NT2/D1 (cell line): ENCODE measurements at regions not wholly inside any gene's neighbourhood (a gene's known extent, or its start where the extent isn't known, plus 50 kb on each side); places are given as distances from the start of the nearest gene placed in this dataset.

Experiments
- YY1 ChIP-seq: IDR thresholded peaks from 2 replicates; pipeline ENCODE4 v1.6.1; 2011; ENCODE audit not compliant: insufficient read length, insufficient read depth
- ZNF274 ChIP-seq: IDR thresholded peaks from 2 replicates; pipeline ENCODE4 v1.6.1; 2011; ENCODE audit warnings: mild to moderate bottlenecking, low read depth, low read length

DNA sequence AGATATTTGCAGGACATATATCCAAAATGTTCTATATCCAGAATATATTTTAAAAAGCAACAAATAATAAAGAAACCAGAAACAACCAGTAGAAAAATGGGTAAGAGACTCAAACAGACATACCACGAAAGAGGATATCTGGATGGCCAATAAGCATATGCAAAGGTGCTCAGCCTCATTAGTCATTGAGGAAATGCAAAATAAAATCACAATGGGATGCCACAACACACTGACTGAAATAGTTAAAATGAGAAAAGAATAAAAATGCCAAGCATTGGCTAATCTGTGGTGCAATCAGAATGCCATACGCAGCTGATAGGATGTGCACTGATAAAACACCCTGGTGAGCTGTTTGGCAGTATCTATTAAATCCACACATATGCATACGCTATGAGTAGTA, 265.8 kb upstream of the ANKH start:
- TF ChIP-seq ZNF274 (no peak), YY1 (no peak)
